GM19238 (cell line): ENCODE measurements at regions not wholly inside any gene's neighbourhood (a gene's known extent, or its start where the extent isn't known, plus 50 kb on each side); places are given as distances from the start of the nearest gene placed in this dataset.
"Not testable (repeated sequence)": the region's sequence is repeated elsewhere in the genome, so short reads cannot be mapped to it uniquely, and the experiment has no call there.

Experiments used
- DNase-seq: peaks from one replicate; pipeline ENCODE4 v3.0.0; 2011; ENCODE audit warnings: low spot score; ENCODE audit not compliant: insufficient read length

DNA sequence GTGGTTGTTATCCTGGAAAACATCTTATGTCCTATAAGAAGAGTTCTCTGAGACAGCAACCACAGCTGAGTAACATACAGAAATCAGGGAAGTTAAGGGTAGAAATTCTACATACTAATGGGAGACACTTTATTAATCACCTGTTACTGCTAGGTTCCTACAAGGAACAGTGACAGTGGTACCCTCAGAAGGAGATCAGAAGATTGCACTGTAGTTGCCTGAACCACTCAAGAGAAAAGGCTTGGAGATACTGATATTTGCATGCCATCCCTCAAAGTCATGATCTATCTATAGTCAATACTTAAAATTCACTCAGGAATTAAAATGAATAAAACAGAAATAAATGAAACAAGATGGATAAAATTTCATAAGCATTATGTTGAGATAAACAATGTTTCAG, 136.0 kb downstream of the LMLN start:
- no peak for DNase-seq

DNA sequence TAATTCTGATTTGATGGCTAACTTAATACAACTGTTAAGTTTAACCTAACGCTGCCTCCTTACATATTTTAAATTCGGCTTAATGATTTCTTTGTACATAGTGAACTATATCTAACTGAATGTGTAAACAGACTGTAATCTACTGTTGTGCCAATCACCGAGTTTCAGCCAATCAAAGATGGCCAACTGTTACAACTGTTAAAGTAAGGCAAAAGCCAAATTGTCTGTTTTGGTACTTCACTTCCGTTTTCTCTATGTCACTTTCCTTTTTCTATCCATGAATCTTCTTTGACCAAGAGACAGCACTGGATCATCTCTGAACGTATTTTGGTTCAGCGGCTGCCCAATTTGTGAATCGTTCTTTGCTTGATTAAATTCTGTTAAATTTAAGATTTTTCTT, 137.0 kb downstream of the LMLN start:
- DNase-seq, result no peak

DNA sequence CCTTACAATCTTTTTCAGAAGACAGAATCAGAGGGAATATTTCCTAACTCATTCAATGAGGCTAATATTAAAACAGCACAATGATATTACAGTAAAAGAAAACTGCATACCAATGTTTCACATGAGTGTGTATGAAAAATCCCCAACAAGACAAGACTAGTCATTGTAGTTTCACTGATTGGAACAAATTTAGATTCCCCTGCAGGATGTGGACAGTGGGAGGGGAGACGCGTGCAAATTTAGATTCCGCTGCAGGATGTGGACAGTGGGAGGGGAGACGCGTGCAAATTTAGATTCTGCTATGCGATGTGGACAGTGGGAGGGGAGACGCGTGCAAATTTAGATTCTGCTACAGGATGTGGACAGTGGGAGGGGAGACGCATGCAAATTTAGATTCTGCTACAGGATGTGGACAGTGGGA, 138.7 kb downstream of the LMLN start:
- DNase-seq, result not testable (repeated sequence)

DNA sequence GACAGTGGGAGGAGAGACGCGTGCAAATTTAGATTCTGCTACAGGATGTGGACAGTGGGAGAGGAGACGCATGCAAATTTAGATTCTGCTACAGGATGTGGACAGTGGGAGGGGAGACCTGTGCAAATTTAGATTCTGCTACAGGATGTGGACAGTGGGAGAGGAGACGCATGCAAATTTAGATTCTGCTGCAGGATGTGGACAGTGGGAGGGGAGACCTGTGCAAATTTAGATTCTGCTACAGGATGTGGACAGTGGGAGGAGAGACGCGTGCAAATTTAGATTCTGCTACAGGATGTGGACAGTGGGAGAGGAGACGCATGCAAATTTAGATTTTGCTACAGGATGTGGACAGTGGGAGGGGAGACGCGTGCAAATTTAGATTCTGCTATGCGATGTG, 143.1 kb downstream of the LMLN start:
- DNase-seq, result not testable (repeated sequence)

DNA sequence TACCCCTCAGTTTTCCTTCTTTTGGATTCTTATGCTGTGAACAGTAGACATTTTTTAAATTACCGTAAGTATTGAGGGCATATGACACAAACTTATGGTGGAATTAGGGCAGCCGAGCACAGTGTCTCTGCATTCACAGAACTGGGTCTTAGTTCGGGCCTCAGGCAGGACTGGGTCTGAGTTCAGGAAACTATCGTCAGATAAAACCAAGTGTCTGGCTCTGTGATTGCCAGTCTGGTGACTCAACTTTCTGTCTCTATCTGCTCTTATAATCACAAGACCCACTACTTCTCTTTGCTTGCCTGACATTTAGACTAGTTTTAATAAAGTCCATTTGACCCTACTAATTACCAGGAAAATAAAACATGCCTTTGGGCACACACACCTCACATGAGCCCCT, 146.2 kb downstream of the LMLN start:
- no peak for DNase-seq

DNA sequence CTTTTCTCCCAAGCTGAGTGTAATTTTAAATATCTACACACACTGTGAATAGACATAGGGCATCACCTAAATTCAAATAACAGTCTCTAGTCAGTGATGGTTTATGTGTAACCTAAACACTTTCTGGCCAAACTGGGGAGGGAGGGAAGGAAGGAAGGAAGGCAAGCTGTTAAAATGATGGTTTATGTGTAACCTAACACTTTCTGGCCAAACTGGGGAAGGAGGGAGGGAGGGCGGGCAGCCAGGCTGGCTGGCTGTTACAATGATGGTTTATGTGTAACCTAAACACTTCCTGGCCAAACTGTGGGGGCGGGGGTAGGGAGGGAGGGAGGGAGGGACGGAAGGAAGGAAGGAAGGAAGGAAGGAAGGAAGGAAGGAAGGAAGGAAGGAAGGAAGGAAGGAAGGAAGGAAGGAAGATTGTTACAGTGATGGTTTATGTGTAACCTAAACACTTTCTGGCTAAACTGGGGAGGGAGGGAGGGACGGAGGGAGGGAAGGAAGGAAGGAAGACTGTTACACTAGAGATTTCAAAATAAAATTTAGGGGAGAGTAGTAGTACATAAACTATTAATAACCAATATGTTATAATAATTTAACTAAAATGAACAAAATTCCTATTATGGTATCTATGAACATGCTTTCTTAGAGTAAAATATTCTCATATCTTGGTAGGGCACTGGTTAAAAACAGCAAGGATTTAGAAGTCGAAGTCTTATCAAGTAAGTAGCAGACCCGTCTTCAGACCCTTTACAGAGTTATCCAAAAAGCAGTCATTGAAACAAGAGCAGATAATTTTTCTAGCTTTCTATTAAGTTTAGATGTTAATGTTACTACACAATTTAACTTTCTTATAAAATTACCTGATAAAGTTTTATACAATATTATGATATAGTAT, 148.1 kb downstream of the LMLN start:
- no peak for DNase-seq

DNA sequence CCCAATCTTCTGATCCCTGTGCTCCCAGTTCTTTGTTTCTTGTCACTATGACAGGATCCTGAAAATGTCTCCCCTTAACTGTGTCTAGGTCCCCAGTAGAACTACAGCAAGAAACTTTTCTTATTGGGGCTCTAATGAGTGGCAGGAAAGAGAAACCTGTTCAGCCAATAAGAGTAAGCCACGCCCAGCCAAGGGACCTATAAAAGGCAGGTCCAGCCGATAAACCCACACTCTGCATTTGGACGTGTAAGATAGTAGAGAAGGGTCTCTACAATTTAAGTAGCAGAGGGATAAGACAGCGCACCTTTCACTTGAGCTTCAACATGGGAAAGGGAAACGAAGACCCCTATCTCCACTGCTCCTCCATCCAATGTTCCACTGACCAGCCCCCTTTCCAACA, 149.9 kb downstream of the LMLN start:
- no peak for DNase-seq

DNA sequence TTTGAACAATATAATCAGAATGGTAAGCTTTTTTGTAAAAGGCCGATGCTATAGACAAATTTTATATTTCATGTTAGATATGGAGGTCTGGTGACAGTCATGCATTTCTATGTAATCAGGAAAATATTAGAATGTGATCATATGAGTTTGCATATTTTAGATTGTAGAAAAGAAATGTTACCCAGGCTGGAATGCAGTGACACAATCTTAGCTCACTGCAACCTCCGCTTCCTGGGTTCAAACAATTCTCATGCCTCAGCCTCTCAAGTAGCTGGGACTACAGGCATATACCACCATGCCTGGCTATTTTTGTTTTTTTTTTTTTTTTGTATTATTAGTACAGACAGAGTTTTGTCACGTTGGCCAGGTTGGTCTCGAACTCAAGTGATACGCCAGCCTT, 152.0 kb downstream of the LMLN start:
- no peak for DNase-seq

DNA sequence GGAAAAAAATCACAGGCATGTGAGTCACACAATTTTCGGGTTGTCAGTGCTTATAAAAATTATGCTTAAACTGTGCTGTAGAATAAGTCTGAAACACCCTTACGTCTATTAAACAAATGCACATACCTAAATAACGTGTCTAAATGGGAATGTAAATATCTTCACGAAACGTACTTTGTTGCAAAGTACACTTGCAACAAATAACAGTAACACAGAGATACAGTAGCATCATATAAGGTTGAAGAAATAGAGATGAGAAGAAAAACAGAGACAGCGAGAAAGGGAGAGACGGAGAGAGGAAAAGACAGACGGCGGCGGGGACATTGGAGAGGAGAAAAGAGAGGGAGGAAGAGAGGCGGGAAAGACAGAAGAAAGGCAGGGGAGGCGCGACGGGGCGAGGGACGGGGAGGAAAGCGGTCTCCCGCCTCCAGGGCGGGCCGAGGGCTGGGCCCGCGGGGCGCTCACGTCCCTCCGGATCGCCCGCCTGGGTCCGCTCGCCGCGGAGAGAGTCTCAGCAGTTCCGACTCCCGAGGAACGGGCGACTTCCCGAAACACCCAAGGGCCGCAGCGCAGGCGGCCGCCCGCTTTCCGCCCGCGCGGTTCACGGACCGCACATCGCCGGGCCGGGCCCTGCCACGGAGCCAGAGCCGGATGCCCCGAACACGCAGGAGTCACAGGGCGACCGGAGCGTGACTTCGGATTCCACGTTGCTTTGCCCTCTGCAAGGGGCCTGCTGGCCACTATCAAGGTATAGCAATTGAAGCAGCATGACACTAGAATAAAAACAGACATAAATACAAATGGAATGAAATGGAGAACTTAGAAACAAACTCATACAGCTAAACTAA, 153.4 kb downstream of the LMLN start:
- no peak for DNase-seq

DNA sequence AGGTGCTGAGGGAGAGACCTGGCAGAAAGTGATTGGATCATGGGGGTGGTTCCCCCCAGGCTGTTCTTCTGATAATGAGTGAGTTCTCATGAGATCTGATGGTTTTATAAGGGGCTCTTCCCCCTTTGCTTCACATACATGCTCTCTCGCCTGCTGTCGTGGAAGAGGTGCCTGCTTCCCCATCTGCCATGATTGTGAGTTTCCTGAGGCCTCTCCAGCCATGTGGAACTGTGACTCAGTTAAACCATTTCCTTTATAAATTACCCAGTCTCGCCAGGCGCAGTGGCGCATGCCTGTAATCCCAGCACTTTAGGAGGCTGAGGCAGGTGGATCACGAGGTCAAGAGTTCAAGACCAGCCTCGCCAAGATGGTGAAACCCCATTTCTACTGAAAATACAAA, 154.5 kb downstream of the LMLN start:
- DNase-seq, result not testable (repeated sequence)

DNA sequence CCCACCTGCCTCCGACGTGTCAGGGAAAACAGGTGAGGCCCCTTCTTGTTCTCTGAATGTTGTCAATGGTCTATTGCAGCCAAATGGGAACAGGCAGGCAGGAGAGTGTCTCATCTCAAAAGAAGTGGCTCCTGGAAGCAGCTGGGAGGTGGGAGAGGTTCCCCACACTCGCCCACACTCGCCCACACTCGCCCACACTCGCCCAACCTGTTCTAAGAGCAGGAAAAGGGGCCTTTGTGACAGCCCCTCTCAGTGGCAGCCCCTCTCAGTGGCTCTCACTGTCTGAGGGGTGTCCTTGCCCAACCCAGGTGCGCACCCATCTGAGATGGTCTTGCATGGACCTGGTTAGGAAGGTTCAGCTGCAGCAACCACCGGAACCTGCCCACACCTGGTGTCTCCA, 162.2 kb downstream of the LMLN start:
- not testable (repeated sequence) for DNase-seq

DNA sequence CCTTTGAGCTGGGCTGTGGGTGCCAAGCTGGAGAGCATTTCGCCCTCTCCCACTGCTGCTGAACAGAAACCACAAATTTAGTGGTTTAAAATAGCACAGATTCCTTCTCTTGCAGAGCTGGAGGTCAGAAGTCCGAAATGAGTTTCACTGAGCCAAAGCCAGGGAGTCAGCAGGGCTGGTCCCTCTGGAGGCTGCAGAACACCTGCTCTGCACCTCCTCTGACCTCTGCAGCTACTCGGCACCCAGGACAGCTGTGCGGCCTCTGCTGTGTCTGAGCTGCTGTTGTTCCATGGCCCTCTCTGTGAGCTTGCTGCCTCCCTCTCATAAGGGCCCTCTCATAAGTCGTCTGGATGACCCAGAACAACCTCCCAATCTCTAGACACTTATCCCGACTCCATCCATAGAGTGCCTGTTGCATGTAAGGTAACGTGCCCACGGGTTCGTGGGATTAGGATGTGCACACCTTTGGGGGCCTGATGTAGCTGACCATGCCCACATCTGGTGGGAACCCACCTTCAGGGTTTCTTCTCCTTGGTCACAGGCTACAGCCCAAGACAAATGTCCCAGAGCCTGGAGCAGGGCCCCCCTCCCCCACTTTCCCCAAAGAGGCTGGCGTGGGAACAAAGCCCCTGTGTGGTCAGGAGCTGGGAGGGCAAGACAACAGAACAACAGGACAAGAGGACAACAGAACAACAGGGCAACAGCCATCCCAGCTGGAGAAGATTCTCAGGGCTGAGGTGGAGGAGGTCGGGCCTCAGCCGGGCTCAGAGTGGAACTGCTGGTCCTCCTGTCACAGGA, 177.2 kb downstream of the LMLN start:
- not testable (repeated sequence) for DNase-seq

DNA sequence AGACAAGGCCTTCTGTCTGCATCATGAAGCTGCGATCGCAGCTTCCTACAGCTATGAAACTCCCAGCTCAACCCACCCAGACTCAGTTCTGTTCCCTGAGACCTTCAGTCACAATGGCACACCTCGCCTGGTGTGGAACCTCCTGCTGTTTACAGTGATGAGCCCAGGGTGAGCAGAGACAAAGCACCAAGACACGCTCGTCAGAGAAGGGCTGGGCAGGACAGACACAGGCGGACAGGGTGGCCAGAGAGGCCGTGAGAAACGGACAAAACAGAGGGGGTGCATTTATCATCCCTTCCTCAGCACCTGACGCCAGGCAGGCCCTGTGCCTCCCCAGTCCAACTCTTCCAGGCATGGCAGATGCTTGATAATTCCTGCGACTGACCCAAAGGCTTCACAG, 178.2 kb downstream of the LMLN start:
- DNase-seq, result not testable (repeated sequence)

DNA sequence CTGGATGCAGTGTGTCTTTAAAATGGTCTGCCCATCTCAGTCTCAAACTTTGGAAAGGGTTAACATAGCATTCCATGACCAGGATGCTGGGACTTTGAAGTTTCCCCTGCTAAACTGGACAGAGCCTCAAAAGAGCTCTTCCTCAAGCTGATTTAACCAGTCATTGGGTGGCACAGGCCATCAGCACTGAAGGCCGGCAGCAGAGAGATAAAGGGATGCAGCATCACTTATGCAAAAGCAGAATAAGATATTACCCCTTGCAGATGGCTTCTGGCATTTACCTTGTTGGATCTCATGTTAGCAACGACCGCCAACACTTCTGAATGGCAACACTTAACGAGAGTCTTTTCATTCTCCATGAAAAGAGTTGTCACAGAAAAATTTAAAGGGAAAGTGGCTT, 179.0 kb downstream of the LMLN start:
- not testable (repeated sequence) for DNase-seq

DNA sequence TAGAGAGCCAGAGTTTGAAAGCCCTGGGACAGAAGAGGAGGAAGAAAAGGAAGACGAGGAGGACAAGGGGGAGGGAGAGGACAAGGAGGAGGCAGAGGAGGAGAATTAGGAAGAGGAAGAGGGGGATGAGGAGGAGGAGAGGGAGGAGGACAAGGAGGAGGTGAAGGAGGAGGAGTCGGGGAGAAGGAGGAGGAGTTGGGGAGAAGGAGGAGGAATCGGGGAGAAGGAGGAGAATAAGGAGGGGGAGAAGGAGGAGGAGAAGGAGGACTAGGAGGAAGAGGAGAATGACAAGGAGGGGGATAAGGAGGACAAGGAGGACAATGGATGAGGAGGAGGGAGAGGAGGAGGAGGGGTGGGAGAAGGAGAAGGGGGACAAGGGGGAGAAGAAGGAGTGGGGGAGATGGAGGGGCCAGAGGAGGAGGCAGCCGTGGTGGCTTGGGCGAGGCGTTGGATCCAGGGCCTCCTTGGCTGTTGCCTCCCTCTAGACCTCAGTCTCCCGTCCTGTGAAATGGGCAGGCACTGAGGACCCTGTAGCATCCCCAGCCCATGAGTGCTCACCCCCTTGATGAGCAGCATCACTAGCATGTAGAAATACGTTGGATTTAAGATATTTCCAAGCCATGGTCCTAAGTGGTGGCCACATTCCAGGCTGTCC, 179.6 kb downstream of the LMLN start:
- not testable (repeated sequence) for DNase-seq

DNA sequence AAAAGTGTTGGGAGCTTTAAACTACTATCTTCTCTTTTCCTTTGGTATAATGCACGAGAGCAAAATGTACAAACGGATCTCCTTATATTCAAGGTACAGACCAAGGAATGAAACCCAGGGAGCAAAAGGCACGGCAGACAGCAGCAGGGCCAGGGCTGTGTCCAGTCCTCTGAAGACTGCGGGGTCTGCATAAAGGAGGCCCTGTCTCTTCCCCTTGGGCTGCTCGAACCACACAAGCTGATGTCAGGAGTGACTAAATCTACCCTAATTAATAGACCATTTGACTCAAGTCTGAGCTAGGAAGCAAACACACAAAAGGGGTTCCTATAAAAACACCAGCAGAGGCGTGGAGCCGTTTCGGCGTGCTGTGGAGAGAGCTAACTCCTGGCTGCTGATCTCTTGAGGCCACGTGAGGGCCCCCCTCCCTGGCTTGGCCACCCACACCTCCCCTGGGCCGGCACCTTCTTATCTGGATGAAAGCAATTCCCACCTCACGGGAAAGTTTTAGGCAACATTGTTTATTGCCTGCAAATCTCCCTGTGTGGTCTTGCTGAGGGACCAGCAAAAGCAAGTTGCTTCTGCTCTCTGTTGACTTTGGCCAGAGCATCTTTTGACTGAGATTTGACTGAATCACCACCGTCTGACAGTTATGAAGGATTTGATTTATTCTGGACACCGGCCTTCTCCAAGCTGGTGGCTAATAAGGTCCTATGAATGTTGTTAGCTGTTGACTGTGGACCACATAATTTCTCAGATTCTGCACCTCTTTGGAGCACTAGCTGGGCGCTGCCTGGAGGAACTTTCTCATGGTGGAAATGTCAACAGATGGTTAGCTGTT, 183.5 kb downstream of the LMLN start:
- not testable (repeated sequence) for DNase-seq

DNA sequence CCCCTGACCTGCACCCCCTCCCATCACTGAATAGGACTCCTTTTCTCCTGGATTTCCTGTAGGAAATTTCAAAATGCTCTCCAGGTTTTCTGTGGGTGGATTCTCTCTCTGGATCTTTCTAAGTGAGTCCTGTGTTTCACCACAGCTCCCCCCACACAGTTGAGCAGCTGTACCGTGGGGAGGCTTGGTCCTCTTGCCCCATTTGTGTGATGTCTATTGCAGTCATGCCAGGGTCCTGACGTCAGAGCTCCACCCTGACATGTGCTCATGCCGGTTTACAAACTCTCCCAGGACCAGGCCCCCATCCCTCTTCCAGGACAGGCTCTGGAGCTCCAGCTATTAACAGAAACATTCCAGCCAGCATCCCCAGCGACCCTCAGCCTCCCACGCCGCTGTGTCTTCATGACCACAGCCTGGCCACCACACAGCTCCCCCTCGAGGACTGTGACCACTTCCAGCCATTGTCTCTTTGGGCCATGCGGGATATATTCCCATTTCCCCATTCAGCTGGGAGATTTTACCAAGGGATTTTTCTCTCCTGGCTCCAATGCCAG, 185.3 kb downstream of the LMLN start:
- DNase-seq, result not testable (repeated sequence)

DNA sequence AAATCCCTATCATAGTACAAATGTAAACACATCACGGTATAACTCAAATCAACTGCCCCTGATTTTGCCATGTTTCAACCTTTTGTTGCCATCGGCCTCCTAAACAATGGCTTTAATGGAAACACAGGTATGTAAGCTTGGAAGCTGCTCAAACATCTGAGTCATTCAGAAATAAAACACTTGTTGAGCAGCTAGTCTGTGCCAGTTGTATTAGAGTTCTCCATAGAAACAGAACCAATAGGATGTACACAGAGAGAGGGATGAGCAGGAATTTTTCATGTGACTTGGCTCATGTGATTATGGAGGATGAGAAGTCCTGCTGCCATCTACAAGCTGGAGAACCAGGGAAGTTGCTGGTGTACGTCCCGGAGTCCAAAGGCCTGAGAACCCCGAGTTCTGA, 186.1 kb downstream of the LMLN start:
- not testable (repeated sequence) for DNase-seq

DNA sequence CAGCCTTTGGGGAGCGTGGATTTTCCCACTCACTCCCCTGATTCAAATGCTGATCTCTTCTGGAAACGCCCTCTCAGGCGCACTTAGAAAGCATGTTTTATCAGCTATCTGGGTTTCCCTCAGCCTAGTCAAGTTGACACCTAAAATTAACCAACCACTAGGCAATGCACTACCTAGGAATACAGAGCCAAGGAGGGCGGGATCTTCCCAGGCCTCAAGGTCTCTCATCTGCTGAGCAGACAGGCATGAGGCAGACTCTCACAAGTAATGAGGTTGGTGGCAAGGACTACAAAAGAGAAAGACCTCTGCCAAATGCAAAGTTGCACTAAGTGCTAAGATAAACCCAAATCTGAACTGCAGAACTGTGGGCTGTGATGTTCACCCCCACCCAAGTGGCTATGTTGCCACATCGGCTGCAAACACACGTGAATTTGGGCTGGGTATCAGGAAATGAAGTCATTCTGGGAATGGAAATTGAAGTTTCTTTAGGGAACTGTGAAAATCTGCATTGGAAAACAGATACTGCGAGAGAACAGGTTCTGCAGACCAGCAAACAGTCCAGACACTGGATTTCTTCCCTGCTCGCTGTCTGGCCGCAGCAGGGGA, 186.6 kb downstream of the LMLN start:
- not testable (repeated sequence) for DNase-seq
